GM12892 (cell line): ENCODE measurements at regions not wholly inside any gene's neighbourhood (a gene's known extent, or its start where the extent isn't known, plus 50 kb on each side); places are given as distances from the start of the nearest gene placed in this dataset.

ENCODE experiments used
- POLR2A ChIP-seq: IDR thresholded peaks from 2 replicates; pipeline ENCODE4 v1.6.1; 2011; ENCODE audit warnings: low read depth, low read length, control low read depth
- POLR2AphosphoS5 ChIP-seq: IDR thresholded peaks from 2 replicates; pipeline ENCODE4 v1.6.1; 2011; ENCODE audit warnings: low read depth, low read length, control low read depth
- TAF1 ChIP-seq: IDR thresholded peaks from 2 replicates; pipeline ENCODE4 v1.6.1; 2011; ENCODE audit warnings: low read depth, mild to moderate bottlenecking, control low read depth, low read length, borderline replicate concordance

- TF ChIP-seq POLR2A (no peak), POLR2AphosphoS5 (no peak), TAF1 (no peak)
Observed at GRCh38 chr1:221905802-221906201, 163.9 kb upstream of the DUSP10 start.
